WTC11 (cell line): ENCODE measurements at regions not wholly inside any gene's neighbourhood (a gene's known extent, or its start where the extent isn't known, plus 50 kb on each side); places are given as distances from the start of the nearest gene placed in this dataset.

Experiments
- ATAC-seq: fragments of 200-7000 bp; cut with Tn5 transposase; 2 replicates; pipeline ENCODE4 v1.10.0; 2021; ENCODE audit warnings: mild to moderate bottlenecking, moderate library complexity
- CTCF ChIA-PET: fragments of 300-600 bp; sonication (Branson Sonifier 250); formaldehyde crosslinking; loops from one replicate; lab custom pipeline; 2021; ENCODE audit warnings: antibody characterized with exemption; lab: Charles Lee
- POLR2A ChIA-PET: fragments of 350-600 bp; sonication (Branson Sonifier 250); formaldehyde crosslinking; loops from one replicate; lab custom pipeline; 2021; ENCODE audit warnings: antibody characterized with exemption; lab: Charles Lee
- DNase-seq: peaks from one replicate; pipeline ENCODE4 v3.0.0; 2021; ENCODE audit warnings: low spot score
- H3K27ac Mint-ChIP-seq: 2 replicates; pipeline ENCODE4 v1.8.0; 2021; ENCODE audit warnings: mixed read lengths
- H3K27me3 Mint-ChIP-seq: 2 replicates; pipeline ENCODE4 v1.8.0; 2021; ENCODE audit warnings: low read depth, mild to moderate bottlenecking, moderate library complexity, mixed read lengths
- H3K36me3 Mint-ChIP-seq: 2 replicates; pipeline ENCODE4 v1.8.0; 2021; ENCODE audit warnings: mixed read lengths
- H3K4me1 Mint-ChIP-seq: 2 replicates; pipeline ENCODE4 v1.8.0; 2022; ENCODE audit warnings: mixed read lengths
- H3K4me3 Mint-ChIP-seq: 2 replicates; pipeline ENCODE4 v1.8.0; 2021; ENCODE audit warnings: mild to moderate bottlenecking, moderate library complexity, mixed read lengths
- H3K9me3 Mint-ChIP-seq: 2 replicates; pipeline ENCODE4 v1.8.0; 2021; ENCODE audit warnings: mixed read lengths
- CBFB ChIP-seq: sonication (generic); formaldehyde crosslinking; IDR thresholded peaks from 2 replicates; pipeline ENCODE4 v1.8.1; 2022; ENCODE audit warnings: mild to moderate bottlenecking, low read depth, missing genetic modification reagents
- CREB1 ChIP-seq: sonication (generic); formaldehyde crosslinking; IDR thresholded peaks from 2 replicates; pipeline ENCODE4 v1.8.0; 2023; ENCODE audit warnings: mild to moderate bottlenecking, missing genetic modification reagents
- CREM ChIP-seq: sonication (generic); formaldehyde crosslinking; IDR thresholded peaks from 2 replicates; pipeline ENCODE4 v1.8.1; 2022; ENCODE audit warnings: mild to moderate bottlenecking, missing genetic modification reagents, moderate library complexity
- ETV6 ChIP-seq: sonication (generic); formaldehyde crosslinking; IDR thresholded peaks from 2 replicates; pipeline ENCODE4 v1.8.1; 2022; ENCODE audit warnings: mild to moderate bottlenecking, missing genetic modification reagents
- GRHL2 ChIP-seq: fragments of 250-450 bp; sonication (Bioruptor Pico); IDR thresholded peaks from 2 replicates; pipeline ENCODE4 v1.8.0; 2022; ENCODE audit warnings: mild to moderate bottlenecking, moderate library complexity; ENCODE audit not compliant: insufficient replicate concordance, severe bottlenecking
- GTF2I ChIP-seq: fragments of 250-450 bp; sonication (Bioruptor Pico); conservative IDR thresholded peaks from 2 replicates; pipeline ENCODE4 v1.4.0; 2021; ENCODE audit warnings: mild to moderate bottlenecking
- NFYB ChIP-seq: sonication (generic); formaldehyde crosslinking; conservative IDR thresholded peaks from 2 replicates; pipeline ENCODE4 v1.8.0; 2022; ENCODE audit warnings: low read depth, missing genetic modification reagents
- NR2C2 ChIP-seq: sonication (generic); formaldehyde crosslinking; IDR thresholded peaks from 2 replicates; pipeline ENCODE4 v1.8.0; 2022; ENCODE audit warnings: mild to moderate bottlenecking, missing genetic modification reagents
- OVOL2 ChIP-seq: fragments of 250-450 bp; sonication (Bioruptor Pico); IDR thresholded peaks from 2 replicates; pipeline ENCODE4 v1.9.0; 2021; ENCODE audit warnings: mild to moderate bottlenecking, borderline replicate concordance
- PRRX2 ChIP-seq: fragments of 250-450 bp; sonication (Bioruptor Pico); IDR thresholded peaks from 2 replicates; pipeline ENCODE4 v1.8.0; 2021; ENCODE audit warnings: mild to moderate bottlenecking
- ZNF219 ChIP-seq: sonication (generic); formaldehyde crosslinking; IDR thresholded peaks from 2 replicates; pipeline ENCODE4 v1.8.0; 2023; ENCODE audit warnings: missing genetic modification reagents, mild to moderate bottlenecking, borderline replicate concordance
- ZNF317 ChIP-seq: sonication (generic); formaldehyde crosslinking; IDR thresholded peaks from 2 replicates; pipeline ENCODE4 v1.8.1; 2023; ENCODE audit warnings: low read depth, mild to moderate bottlenecking, moderate library complexity, missing genetic modification reagents, borderline replicate concordance
- TF ChIP-seq, protein P1 (sequence below): fragments of 250-450 bp; sonication (Bioruptor Pico); IDR thresholded peaks from 2 replicates; pipeline ENCODE4 v1.9.0; 2021; ENCODE audit warnings: mild to moderate bottlenecking
- TF ChIP-seq, protein P2 (sequence below): fragments of 200-600 bp; IDR thresholded peaks from 2 replicates; pipeline ENCODE4 v1.8.0; 2022; ENCODE audit warnings: antibody characterized with exemption
- TF ChIP-seq, protein P3 (sequence below): fragments of 250-450 bp; sonication (Bioruptor Pico); IDR thresholded peaks from 2 replicates; pipeline ENCODE4 v1.8.0; 2021; ENCODE audit warnings: mild to moderate bottlenecking
- TF ChIP-seq, protein P4 (sequence below): sonication (generic); formaldehyde crosslinking; IDR thresholded peaks from 2 replicates; pipeline ENCODE4 v1.8.0; 2023; ENCODE audit warnings: mild to moderate bottlenecking, missing genetic modification reagents
- TF ChIP-seq, protein P5 (sequence below): sonication (generic); formaldehyde crosslinking; IDR thresholded peaks from 2 replicates; pipeline ENCODE4 v1.8.1; 2022; ENCODE audit warnings: mild to moderate bottlenecking, moderate library complexity, missing genetic modification reagents
- TF ChIP-seq, protein P6 (sequence below): sonication (generic); formaldehyde crosslinking; IDR thresholded peaks from 2 replicates; pipeline ENCODE4 v1.8.0; 2023; ENCODE audit warnings: missing genetic modification reagents

DNA sequence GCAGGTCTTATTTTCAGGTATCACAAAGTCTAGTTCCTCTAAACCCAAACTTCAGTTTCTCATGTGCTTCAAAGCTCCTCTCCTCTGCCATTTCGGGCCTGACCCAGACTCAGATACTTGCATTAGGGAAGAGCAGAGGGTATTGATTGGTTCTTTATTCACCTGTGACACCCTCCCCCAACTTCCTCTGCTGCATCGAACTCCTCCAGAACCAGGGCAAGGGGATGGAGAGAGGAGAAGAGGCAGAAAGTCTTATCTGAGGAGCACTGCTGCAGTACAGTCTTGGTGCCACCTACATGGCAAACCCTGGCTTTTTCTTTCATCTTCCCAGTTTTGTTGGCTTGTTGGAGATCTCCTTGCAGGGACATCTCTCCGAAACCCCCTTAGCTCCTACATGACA is 96.0 kb upstream of the OSMR start:
- Mint-ChIP-seq H3K27ac (no peak overlapping the region), H3K36me3 (no peaks in the 10 kb centered on the region), H3K9me3 (peaks cover 3% of the 10 kb centered on the region; the same call in 1 of the 2 replicates), H3K4me3 (no peak overlapping the region), H3K27me3 (no peaks in the 10 kb centered on the region; the same call in 1 of the 2 replicates), H3K4me1 (no peaks in the 10 kb centered on the region; the same call in 1 of the 2 replicates)
- ATAC-seq (no peak), DNase-seq (no peak)
- ChIA-PET CTCF (interaction anchor here (1.3 to 4.3 kb wide), 3 partner anchors 234 to 329 kb away, joined by 3 to 44 read pairs (median 14); no protein-coding TSS in a partner anchor), POLR2A (no interaction called here)
- TF ChIP-seq CREM (CRISPR knock-in tag): no peak
- TF ChIP-seq NFYB (CRISPR knock-in tag): no peak
- no peak for TF ChIP-seq CREB1 (CRISPR knock-in tag)
- TF ChIP-seq GTF2I (CRISPR knock-in tag): no peak
- TF ChIP-seq, protein P1, sequence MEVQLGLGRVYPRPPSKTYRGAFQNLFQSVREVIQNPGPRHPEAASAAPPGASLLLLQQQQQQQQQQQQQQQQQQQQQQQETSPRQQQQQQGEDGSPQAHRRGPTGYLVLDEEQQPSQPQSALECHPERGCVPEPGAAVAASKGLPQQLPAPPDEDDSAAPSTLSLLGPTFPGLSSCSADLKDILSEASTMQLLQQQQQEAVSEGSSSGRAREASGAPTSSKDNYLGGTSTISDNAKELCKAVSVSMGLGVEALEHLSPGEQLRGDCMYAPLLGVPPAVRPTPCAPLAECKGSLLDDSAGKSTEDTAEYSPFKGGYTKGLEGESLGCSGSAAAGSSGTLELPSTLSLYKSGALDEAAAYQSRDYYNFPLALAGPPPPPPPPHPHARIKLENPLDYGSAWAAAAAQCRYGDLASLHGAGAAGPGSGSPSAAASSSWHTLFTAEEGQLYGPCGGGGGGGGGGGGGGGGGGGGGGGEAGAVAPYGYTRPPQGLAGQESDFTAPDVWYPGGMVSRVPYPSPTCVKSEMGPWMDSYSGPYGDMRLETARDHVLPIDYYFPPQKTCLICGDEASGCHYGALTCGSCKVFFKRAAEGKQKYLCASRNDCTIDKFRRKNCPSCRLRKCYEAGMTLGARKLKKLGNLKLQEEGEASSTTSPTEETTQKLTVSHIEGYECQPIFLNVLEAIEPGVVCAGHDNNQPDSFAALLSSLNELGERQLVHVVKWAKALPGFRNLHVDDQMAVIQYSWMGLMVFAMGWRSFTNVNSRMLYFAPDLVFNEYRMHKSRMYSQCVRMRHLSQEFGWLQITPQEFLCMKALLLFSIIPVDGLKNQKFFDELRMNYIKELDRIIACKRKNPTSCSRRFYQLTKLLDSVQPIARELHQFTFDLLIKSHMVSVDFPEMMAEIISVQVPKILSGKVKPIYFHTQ (CRISPR knock-in tag): no peak
- TF ChIP-seq ETV6 (CRISPR knock-in tag): no peak
- TF ChIP-seq ZNF317: no peak
- TF ChIP-seq, protein P2, sequence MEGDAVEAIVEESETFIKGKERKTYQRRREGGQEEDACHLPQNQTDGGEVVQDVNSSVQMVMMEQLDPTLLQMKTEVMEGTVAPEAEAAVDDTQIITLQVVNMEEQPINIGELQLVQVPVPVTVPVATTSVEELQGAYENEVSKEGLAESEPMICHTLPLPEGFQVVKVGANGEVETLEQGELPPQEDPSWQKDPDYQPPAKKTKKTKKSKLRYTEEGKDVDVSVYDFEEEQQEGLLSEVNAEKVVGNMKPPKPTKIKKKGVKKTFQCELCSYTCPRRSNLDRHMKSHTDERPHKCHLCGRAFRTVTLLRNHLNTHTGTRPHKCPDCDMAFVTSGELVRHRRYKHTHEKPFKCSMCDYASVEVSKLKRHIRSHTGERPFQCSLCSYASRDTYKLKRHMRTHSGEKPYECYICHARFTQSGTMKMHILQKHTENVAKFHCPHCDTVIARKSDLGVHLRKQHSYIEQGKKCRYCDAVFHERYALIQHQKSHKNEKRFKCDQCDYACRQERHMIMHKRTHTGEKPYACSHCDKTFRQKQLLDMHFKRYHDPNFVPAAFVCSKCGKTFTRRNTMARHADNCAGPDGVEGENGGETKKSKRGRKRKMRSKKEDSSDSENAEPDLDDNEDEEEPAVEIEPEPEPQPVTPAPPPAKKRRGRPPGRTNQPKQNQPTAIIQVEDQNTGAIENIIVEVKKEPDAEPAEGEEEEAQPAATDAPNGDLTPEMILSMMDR: no peak
- TF ChIP-seq CBFB (CRISPR knock-in tag): no peak
- TF ChIP-seq, protein P3, sequence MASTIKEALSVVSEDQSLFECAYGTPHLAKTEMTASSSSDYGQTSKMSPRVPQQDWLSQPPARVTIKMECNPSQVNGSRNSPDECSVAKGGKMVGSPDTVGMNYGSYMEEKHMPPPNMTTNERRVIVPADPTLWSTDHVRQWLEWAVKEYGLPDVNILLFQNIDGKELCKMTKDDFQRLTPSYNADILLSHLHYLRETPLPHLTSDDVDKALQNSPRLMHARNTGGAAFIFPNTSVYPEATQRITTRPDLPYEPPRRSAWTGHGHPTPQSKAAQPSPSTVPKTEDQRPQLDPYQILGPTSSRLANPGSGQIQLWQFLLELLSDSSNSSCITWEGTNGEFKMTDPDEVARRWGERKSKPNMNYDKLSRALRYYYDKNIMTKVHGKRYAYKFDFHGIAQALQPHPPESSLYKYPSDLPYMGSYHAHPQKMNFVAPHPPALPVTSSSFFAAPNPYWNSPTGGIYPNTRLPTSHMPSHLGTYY: no peak
- TF ChIP-seq, protein P4, sequence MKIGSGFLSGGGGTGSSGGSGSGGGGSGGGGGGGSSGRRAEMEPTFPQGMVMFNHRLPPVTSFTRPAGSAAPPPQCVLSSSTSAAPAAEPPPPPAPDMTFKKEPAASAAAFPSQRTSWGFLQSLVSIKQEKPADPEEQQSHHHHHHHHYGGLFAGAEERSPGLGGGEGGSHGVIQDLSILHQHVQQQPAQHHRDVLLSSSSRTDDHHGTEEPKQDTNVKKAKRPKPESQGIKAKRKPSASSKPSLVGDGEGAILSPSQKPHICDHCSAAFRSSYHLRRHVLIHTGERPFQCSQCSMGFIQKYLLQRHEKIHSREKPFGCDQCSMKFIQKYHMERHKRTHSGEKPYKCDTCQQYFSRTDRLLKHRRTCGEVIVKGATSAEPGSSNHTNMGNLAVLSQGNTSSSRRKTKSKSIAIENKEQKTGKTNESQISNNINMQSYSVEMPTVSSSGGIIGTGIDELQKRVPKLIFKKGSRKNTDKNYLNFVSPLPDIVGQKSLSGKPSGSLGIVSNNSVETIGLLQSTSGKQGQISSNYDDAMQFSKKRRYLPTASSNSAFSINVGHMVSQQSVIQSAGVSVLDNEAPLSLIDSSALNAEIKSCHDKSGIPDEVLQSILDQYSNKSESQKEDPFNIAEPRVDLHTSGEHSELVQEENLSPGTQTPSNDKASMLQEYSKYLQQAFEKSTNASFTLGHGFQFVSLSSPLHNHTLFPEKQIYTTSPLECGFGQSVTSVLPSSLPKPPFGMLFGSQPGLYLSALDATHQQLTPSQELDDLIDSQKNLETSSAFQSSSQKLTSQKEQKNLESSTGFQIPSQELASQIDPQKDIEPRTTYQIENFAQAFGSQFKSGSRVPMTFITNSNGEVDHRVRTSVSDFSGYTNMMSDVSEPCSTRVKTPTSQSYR: no peak
- no peak for TF ChIP-seq GRHL2 (CRISPR knock-in tag)
- TF ChIP-seq, protein P5, sequence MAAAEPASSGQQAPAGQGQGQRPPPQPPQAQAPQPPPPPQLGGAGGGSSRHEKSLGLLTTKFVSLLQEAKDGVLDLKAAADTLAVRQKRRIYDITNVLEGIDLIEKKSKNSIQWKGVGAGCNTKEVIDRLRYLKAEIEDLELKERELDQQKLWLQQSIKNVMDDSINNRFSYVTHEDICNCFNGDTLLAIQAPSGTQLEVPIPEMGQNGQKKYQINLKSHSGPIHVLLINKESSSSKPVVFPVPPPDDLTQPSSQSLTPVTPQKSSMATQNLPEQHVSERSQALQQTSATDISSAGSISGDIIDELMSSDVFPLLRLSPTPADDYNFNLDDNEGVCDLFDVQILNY: no peak
- no peak for TF ChIP-seq ZNF219
- no peak for TF ChIP-seq PRRX2
- TF ChIP-seq OVOL2 (CRISPR knock-in tag): no peak
- no peak for TF ChIP-seq NR2C2
- TF ChIP-seq, protein P6, sequence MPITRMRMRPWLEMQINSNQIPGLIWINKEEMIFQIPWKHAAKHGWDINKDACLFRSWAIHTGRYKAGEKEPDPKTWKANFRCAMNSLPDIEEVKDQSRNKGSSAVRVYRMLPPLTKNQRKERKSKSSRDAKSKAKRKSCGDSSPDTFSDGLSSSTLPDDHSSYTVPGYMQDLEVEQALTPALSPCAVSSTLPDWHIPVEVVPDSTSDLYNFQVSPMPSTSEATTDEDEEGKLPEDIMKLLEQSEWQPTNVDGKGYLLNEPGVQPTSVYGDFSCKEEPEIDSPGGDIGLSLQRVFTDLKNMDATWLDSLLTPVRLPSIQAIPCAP (CRISPR knock-in tag): no peak
